Large intestine (tissue), 3 donors: ENCODE measurements at regions not wholly inside any gene's neighbourhood (a gene's known extent, or its start where the extent isn't known, plus 50 kb on each side); places are given as distances from the start of the nearest gene placed in this dataset.

Experiments used
- DNase-seq, 2 donors: peaks; one replicate each; pipeline versions ENCODE4 v3.0.0 to v3.0.0-alpha.2; 2013
- H3K27ac ChIP-seq: one replicate; pipeline ENCODE4 v1.5.1; 2013; ENCODE audit warnings: low read length
- H3K27me3 ChIP-seq: 2 replicates; pipeline ENCODE4 v1.6.1; 2013; ENCODE audit warnings: low read length; ENCODE audit not compliant: control insufficient read depth, insufficient read depth
- H3K36me3 ChIP-seq: 2 replicates; pipeline ENCODE4 v1.6.1; 2013; ENCODE audit warnings: low read length; ENCODE audit not compliant: control insufficient read depth, insufficient read depth
- H3K4me1 ChIP-seq: one replicate; pipeline ENCODE4 v1.6.1; 2013; ENCODE audit warnings: low read length; ENCODE audit not compliant: control insufficient read depth, insufficient read depth
- H3K4me3 ChIP-seq: one replicate; pipeline ENCODE4 v1.5.1; 2013; ENCODE audit warnings: low read length
- H3K9me3 ChIP-seq: one replicate; pipeline ENCODE4 v1.6.1; 2013; ENCODE audit warnings: mild to moderate bottlenecking, low read depth, low read length, moderate library complexity; ENCODE audit not compliant: control insufficient read depth
- WGBS: methylation state at CpG from one replicate; pipeline ENCODE4 v1.1.5; 2013; ENCODE audit warnings: low lambda C conversion rate; ENCODE audit not compliant: insufficient coverage; 5-methylcytosine and 5-hydroxymethylcytosine counted together

- DNase-seq, result no peak
- Histone ChIP-seq H3K9me3 (no peaks in the 10 kb centered on the region), H3K27ac (no peak overlapping the region), H3K4me3 (no peak overlapping the region), H3K27me3 (no peaks in the 10 kb centered on the region), H3K4me1 (no peaks in the 10 kb centered on the region), H3K36me3 (no peaks in the 10 kb centered on the region)
- no CpG with 5 or more reads among the region's 8 CpGs for WGBS
These were observed 199.7 kb upstream of the MAMLD1 start for GRCh38 chrX:150163221-150163930.

- WGBS, result no CpG with 5 or more reads among the region's 4 CpGs
- DNase-seq, result no peak
These were observed 199.0 kb upstream of the MAMLD1 start for GRCh38 chrX:150163956-150164726.

GRCh38 chrX:150164971-150165600 lies 198.0 kb upstream of the MAMLD1 start:
- WGBS, result no CpG with 5 or more reads among the region's 4 CpGs
- Histone ChIP-seq H3K27ac (no peak overlapping the region), H3K4me3 (no peak overlapping the region), H3K9me3 (no peaks in the 10 kb centered on the region), H3K36me3 (no peaks in the 10 kb centered on the region), H3K27me3 (no peaks in the 10 kb centered on the region), H3K4me1 (no peaks in the 10 kb centered on the region)
- DNase-seq, result no peak

More at GRCh38 chrX:150163956-150164726, 199.0 kb upstream of the MAMLD1 start:
- Histone ChIP-seq H3K9me3 (no peaks in the 10 kb centered on the region), H3K4me1 (no peaks in the 10 kb centered on the region), H3K27ac (no peak overlapping the region), H3K36me3 (no peaks in the 10 kb centered on the region), H3K27me3 (no peaks in the 10 kb centered on the region), H3K4me3 (no peak overlapping the region)

DNA sequence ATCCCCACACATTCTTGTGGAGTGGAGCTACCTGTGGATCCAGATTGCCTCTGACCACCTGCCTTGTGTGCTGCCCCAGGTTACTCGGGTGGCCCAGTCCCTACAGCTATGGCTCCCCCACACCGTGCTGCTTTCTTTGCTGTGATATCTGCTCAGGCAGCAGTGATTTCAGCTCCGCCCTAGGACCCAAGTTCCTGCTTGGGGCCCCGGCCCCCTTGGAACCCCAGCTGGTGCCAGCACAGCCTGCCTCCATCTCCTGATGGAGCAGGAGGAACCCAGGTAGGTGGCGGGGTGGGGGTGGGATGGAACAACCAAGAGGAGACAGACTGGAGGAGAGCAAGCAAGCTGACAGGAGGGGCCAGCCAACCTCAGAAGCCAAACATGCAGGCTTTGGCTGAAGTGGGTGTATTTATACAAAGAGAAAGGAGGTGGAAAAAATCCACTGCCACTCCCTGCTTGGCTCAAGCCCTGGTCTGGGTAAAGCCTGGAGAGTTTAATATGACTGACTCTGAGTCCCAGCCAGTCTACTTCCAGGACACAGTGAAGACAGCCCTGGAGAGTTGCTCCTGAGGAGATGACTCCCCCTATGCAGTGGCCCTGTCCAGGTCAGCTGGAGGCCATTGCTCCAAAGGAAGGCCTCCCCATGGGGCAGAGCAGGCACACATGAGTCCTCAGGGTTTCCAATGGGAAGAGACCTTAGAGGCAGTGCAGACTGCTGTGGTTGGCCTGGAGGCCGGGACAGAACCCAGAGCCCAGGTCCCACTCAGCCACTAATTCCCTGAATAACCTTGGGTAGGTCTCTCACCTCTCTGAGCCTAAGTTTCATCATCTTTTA lies 197.1 kb upstream of the MAMLD1 start:
- H3K36me3 ChIP-seq, result no peaks in the 10 kb centered on the region
- H3K27me3 ChIP-seq, result no peaks in the 10 kb centered on the region
- H3K4me1 ChIP-seq, result no peaks in the 10 kb centered on the region
- H3K4me3 ChIP-seq, result no peak overlapping the region
- no peak for DNase-seq
- no peak overlapping the region for H3K27ac ChIP-seq
- no CpG with 5 or more reads among the region's 6 CpGs for WGBS
- no peaks in the 10 kb centered on the region for H3K9me3 ChIP-seq

DNA sequence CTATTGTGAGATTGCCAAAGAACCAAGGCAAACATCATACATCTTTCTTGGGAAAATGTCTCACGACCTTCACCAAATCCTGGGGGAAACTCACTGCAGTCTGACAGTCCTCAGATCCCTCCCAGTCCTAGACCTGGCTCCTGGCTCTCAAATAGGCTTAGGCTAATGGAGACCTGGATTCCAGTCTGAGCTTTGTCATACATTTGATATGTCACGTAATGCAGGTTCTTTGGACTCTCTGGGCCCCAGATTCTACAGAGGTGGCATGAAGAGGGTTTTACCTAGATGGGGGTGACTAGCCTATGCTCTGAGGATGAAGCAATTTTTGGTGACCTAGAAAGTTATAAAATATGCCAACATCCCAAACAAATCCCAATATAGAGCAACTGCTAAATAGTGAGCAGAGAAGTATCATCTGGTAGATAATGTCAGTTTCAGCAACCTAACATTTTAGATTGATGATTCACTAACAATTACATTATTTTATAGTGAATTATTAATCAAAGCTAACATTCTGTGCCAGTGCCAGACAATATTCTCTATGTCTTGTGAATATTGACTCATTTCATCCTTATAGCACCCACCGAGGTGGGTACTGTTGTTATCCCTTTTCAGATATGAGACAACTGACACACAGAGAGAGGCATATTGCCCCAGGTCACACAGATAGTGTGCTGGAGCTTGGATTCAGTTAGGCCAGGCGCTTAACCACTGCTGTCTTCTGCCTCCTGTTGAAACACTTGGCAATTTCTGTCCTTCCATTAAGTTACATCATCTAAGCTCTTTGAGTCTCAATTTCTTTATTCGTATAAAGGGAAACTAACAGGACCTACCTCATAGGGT lies 195.4 kb upstream of the MAMLD1 start:
- Histone ChIP-seq H3K9me3 (no peaks in the 10 kb centered on the region), H3K27ac (no peak overlapping the region), H3K36me3 (no peaks in the 10 kb centered on the region), H3K27me3 (no peaks in the 10 kb centered on the region), H3K4me3 (no peak overlapping the region), H3K4me1 (no peaks in the 10 kb centered on the region)
- WGBS, result no CpG with 5 or more reads among the region's 5 CpGs
- DNase-seq, result no peak

DNA sequence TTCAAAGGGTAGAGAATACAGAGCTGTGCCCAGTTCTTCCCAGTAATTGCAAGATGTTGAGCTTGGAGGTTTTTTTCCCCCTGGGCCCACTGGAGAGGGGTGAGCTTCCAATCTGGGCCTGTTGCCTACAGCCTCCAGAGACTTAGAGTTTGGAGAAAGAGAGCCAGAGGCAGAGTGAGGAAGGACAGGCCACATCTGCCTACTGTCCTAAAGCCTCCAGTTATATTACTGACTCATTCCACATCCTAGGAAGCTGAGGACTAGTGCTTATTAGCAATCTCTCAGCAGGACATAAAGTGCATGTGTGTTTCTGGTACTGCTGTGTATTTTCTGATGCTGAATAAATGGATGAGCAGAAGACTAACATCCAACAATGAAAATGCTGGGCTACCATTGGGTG lies 181.0 kb upstream of the MAMLD1 start:
- Histone ChIP-seq H3K4me1 (no peaks in the 10 kb centered on the region), H3K36me3 (no peaks in the 10 kb centered on the region), H3K4me3 (no peak overlapping the region), H3K27ac (no peak overlapping the region), H3K27me3 (no peaks in the 10 kb centered on the region), H3K9me3 (no peaks in the 10 kb centered on the region)
- no peak for DNase-seq

GRCh38 chrX:150184491-150184890 lies 178.6 kb upstream of the MAMLD1 start:
- Histone ChIP-seq H3K9me3 (no peaks in the 10 kb centered on the region), H3K4me3 (no peak overlapping the region), H3K4me1 (no peaks in the 10 kb centered on the region), H3K36me3 (no peaks in the 10 kb centered on the region), H3K27me3 (no peaks in the 10 kb centered on the region), H3K27ac (no peak overlapping the region)
- no peak for DNase-seq
- WGBS, result no CpG with 5 or more reads among the region's 3 CpGs

GRCh38 chrX:150185766-150186165 lies 177.4 kb upstream of the MAMLD1 start:
- Histone ChIP-seq H3K27ac (no peak overlapping the region), H3K4me1 (no peaks in the 10 kb centered on the region)
- 100% methylated on average over 1 of the region's 5 CpGs for WGBS

DNA sequence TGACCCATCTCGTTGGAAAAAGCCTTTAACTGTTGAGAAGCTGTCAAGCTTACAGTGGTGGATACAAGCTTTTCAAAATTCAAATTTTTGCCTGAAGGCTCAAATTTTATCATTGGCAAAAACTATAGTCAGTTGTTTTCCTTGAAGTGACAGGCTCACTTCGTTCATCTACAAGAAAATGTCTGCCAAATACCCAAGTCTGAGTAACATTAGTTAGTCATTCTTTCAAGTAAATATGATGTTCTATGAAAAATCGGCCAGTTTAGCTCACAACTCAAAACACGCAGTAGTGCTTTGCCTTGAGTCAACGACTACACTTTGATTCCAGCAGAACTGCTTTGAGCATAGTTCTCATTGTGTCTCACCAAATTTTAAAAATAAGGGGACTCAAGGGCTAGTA lies 170.3 kb upstream of the MAMLD1 start:
- no peaks in the 10 kb centered on the region for H3K9me3 ChIP-seq
- no peak overlapping the region for H3K4me3 ChIP-seq
- no peaks in the 10 kb centered on the region for H3K36me3 ChIP-seq
- H3K27ac ChIP-seq, result no peak overlapping the region
- WGBS, result no CpG with 5 or more reads among the region's 5 CpGs
- H3K4me1 ChIP-seq, result no peaks in the 10 kb centered on the region
- H3K27me3 ChIP-seq, result no peaks in the 10 kb centered on the region
- DNase-seq, result no peak

More at GRCh38 chrX:150185766-150186165, 177.4 kb upstream of the MAMLD1 start:
- H3K9me3 ChIP-seq, result no peaks in the 10 kb centered on the region
- H3K4me3 ChIP-seq, result no peak overlapping the region
- no peak for DNase-seq
- no peaks in the 10 kb centered on the region for H3K36me3 ChIP-seq
- H3K27me3 ChIP-seq, result no peaks in the 10 kb centered on the region
